Suprapubic skin (tissue), 3 donors: ENCODE measurements at regions not wholly inside any gene's neighbourhood (a gene's known extent, or its start where the extent isn't known, plus 50 kb on each side); places are given as distances from the start of the nearest gene placed in this dataset.

Experiments used
- POLR2AphosphoS5 ChIP-seq, 3 donors: sonication (generic); formaldehyde crosslinking; IDR thresholded peaks; one replicate each; pipeline ENCODE4 v1.6.1; 2017; ENCODE audit warnings: antibody characterized with exemption in 3 of 3
- TF ChIP-seq, protein P1 (sequence below), 2 donors: fragments of 200-600 bp in 1 of 2; fragments of 450-650 bp in 1 of 2; sonication (generic) in 1 of 2; IDR thresholded peaks; one replicate each; pipeline ENCODE4 v1.5.1; 2016 to 2019; ENCODE audit warnings: antibody characterized with exemption in 2 of 2, mild to moderate bottlenecking in 1 of 2, moderate library complexity in 1 of 2

DNA sequence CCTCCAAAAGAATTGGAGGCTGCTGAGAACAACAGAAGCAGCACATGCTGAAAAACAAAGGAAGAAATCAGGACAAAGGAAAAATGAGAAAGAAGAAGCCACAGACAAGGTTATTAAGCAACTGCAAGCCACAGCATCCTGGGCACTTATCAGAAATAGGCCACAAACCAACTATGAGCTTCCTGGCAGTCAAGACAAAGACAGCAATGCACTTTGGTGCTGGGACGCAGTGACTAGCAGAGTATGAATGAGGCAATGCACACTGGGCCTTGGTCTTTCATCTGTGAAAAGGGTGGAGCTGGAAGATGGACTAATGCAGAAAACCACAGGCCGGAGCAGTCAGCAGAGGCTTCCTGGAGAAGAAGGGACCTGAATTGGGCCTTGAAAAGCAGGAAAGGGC is 56.0 kb upstream of the LINGO1 start:
- no peak for TF ChIP-seq POLR2AphosphoS5 (IDR thresholded peaks at IDR 0.05)
- TF ChIP-seq, protein P1, sequence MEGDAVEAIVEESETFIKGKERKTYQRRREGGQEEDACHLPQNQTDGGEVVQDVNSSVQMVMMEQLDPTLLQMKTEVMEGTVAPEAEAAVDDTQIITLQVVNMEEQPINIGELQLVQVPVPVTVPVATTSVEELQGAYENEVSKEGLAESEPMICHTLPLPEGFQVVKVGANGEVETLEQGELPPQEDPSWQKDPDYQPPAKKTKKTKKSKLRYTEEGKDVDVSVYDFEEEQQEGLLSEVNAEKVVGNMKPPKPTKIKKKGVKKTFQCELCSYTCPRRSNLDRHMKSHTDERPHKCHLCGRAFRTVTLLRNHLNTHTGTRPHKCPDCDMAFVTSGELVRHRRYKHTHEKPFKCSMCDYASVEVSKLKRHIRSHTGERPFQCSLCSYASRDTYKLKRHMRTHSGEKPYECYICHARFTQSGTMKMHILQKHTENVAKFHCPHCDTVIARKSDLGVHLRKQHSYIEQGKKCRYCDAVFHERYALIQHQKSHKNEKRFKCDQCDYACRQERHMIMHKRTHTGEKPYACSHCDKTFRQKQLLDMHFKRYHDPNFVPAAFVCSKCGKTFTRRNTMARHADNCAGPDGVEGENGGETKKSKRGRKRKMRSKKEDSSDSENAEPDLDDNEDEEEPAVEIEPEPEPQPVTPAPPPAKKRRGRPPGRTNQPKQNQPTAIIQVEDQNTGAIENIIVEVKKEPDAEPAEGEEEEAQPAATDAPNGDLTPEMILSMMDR (IDR thresholded peaks at IDR 0.05): no peak
